HUES6 (cell line): ENCODE measurements at regions not wholly inside any gene's neighbourhood (a gene's known extent, or its start where the extent isn't known, plus 50 kb on each side); places are given as distances from the start of the nearest gene placed in this dataset.

Experiments used
- H3K27ac ChIP-seq: 2 replicates; pipeline ENCODE4 v1.7.0; 2013; ENCODE audit warnings: low read depth, mild to moderate bottlenecking, low read length, inconsistent platforms
- H3K27me3 ChIP-seq: 2 replicates; pipeline ENCODE4 v1.6.1; 2013; ENCODE audit warnings: low read length; ENCODE audit not compliant: control insufficient read depth, insufficient read depth
- H3K36me3 ChIP-seq: 2 replicates; pipeline ENCODE4 v1.6.1; 2013; ENCODE audit warnings: low read length; ENCODE audit not compliant: control insufficient read depth, insufficient read depth
- H3K4me1 ChIP-seq: 2 replicates; pipeline ENCODE4 v1.6.1; 2013; ENCODE audit warnings: low read length; ENCODE audit not compliant: control insufficient read depth, insufficient read depth
- H3K4me3 ChIP-seq: 2 replicates; pipeline ENCODE4 v1.5.1; 2013; ENCODE audit warnings: low read depth, low read length
- H3K9ac ChIP-seq: one replicate; pipeline ENCODE4 v1.6.1; 2013; ENCODE audit warnings: mild to moderate bottlenecking, low read length
- H3K9me3 ChIP-seq: 2 replicates; pipeline ENCODE4 v1.6.1; 2013; ENCODE audit warnings: low read depth, low read length; ENCODE audit not compliant: control insufficient read depth, insufficient read depth

DNA sequence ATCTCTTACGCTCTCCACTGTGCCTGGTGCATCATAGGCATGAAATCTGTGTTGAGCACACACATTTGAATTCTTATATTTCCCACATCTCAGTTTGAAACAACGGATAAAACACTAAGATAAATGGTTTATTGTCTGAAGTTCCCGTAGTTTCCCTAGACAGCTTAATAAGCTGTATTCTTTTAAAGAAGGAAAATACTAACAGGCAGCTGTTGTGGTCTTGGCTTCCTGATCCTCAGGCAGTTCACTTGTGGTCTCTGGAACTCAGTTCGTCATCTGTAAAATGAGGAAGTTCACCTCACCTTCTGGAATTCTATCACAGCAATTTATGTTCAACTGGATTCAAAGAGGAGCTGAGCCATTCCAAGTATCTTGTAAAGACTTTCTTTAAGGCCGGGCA is 1805.6 kb upstream of the TENM3 start:
- Histone ChIP-seq H3K36me3 (no peaks in the 10 kb centered on the region), H3K27me3 (no peaks in the 10 kb centered on the region), H3K9ac (no peak overlapping the region), H3K4me1 (no peaks in the 10 kb centered on the region), H3K4me3 (no peak overlapping the region), H3K9me3 (no peaks in the 10 kb centered on the region), H3K27ac (no peak overlapping the region)

DNA sequence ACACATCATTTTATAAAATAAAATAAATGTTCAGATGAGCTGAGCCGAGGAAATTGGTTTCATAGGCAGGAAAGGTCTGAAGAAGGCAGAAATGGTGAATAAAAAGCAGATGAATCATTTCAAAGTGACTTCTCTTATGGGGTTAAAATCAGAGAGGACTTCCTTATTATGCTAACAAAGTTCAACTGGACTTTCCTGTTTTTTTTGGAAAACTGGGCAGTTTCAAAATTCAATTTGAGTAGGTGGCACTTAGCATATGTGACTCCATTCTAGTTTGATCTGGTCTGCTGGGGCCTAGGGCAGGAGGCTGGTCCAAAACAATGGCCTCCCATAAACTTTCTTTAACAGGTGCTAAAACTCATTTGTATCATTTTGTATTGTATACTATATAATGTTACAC is 1794.9 kb upstream of the TENM3 start:
- H3K27me3 ChIP-seq = no peaks in the 10 kb centered on the region
- H3K4me1 ChIP-seq = no peaks in the 10 kb centered on the region
- no peaks in the 10 kb centered on the region for H3K9me3 ChIP-seq
- H3K4me3 ChIP-seq = no peak overlapping the region
- H3K36me3 ChIP-seq = no peaks in the 10 kb centered on the region
- H3K27ac ChIP-seq = no peak overlapping the region
- no peak overlapping the region for H3K9ac ChIP-seq

DNA sequence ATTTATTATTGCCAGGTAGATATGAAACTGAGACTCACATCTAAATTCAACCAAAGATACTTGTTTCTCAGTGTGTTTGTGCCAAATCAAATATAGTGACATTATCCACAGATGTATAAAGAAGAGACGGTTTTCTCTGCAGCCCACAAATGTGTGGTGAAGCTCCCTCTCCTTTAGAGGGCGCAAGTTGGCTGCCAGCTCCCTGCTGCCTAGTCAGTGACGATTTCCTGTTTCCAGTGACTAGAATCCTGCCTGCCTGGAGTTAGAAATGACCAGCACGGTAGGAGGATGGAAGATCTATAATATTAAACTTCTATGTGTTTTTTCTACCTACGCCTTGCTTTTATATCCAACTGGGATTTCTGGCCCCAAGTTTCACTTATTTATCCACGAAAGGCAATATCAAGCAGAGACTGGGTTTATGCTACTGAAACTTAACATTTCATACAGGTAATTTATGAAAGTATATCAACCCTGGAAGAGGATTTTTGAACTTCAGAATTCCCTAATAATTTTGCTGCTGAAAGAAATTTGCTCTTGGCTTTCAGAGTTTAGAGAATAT is 1793.7 kb upstream of the TENM3 start:
- Histone ChIP-seq H3K4me1 (no peaks in the 10 kb centered on the region), H3K9me3 (no peaks in the 10 kb centered on the region), H3K36me3 (no peaks in the 10 kb centered on the region), H3K4me3 (no peak overlapping the region), H3K9ac (no peak overlapping the region), H3K27me3 (no peaks in the 10 kb centered on the region), H3K27ac (no peak overlapping the region)

DNA sequence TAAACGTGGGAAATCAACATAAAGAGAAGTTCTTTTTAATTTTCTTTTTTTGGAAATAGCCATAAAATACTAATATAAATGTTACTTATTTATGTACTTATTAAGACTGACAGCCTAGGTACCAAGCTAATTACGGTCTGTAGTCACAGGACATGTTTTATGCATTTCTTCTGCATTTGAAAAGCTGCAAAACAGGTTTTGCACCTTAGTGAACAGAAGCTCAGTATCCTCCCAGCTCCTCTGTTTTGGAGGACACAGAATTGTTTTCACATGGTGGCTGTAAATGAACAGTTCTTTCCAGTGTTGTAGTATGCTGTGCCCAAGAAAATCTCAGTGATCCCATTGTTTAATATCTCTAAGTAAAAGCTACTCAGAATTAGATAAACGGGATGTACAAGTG is 1788.0 kb upstream of the TENM3 start:
- Histone ChIP-seq H3K27ac (no peak overlapping the region), H3K4me1 (peaks cover 12% of the 10 kb centered on the region; the same call in 1 of the 2 replicates), H3K27me3 (no peaks in the 10 kb centered on the region), H3K4me3 (peak overlapping the region; percentile 12; the same call in 1 of the 2 replicates), H3K9ac (no peak overlapping the region), H3K9me3 (no peaks in the 10 kb centered on the region), H3K36me3 (no peaks in the 10 kb centered on the region)

DNA sequence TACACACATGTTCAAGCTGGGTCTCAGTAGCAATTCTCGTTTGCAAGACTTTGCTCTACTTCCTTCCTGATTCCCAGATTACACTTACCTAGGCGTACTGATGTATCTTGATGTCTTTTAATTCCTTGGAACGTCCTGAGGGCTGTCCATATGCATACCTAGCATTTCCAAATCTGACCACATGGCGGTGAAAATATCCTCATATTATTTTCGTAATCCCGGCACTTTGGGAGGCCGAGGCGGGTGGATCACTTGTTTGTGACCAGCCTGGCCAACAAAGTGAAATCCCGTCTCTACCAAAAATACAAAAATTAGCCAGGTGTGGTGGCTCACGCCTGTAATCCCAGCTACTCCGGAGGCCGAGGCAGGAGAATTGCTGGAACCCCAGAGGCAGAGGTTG is 1786.3 kb upstream of the TENM3 start:
- no peaks in the 10 kb centered on the region for H3K9me3 ChIP-seq
- peaks cover 12% of the 10 kb centered on the region; the same call in 1 of the 2 replicates for H3K4me1 ChIP-seq
- H3K4me3 ChIP-seq = no peak overlapping the region
- no peaks in the 10 kb centered on the region for H3K36me3 ChIP-seq
- no peak overlapping the region for H3K27ac ChIP-seq
- H3K27me3 ChIP-seq = no peaks in the 10 kb centered on the region
- H3K9ac ChIP-seq = no peak overlapping the region

DNA sequence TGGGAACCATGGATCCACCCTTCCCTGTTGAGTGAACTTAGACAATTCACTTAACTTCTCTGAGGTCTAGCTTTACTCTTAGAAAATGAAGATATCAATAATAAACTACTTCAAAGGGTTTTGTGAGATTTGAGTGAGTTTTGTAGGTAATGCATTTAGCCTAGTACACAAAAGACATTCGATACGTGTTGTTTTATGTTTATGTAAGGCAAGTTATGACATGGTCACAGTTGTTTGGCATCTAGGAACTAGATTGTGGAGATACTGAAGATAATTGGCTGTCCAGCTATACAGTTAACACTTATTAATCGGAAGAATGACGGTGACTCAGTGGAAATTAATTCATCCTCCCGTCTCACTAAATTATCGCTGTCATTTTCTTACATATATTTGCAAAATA is 1781.1 kb upstream of the TENM3 start:
- Histone ChIP-seq H3K27me3 (no peaks in the 10 kb centered on the region), H3K27ac (no peak overlapping the region), H3K36me3 (no peaks in the 10 kb centered on the region), H3K4me1 (no peaks in the 10 kb centered on the region), H3K9me3 (no peaks in the 10 kb centered on the region), H3K9ac (no peak overlapping the region), H3K4me3 (no peak overlapping the region)

DNA sequence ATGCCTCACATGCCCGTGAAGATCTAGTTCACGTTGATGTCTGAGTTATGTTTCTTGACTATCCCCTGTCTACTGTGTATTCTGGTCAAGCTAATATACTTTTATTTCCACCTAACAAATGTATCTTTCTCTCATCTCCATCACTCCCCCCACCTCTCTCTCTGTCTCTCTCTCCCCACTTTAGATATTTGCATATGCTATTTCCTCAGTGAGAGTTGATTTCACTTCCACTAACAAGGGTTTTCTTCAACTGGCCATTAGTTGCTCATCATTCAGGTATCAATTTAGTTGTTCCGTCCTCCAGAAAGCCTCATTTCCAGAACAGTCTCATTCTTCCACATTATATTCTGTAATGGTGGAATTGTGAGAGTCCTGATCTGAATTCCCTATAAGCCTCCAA is 1777.8 kb upstream of the TENM3 start:
- no peaks in the 10 kb centered on the region for H3K36me3 ChIP-seq
- H3K27me3 ChIP-seq = no peaks in the 10 kb centered on the region
- H3K4me3 ChIP-seq = no peak overlapping the region
- no peaks in the 10 kb centered on the region for H3K9me3 ChIP-seq
- H3K9ac ChIP-seq = no peak overlapping the region
- peaks cover 4% of the 10 kb centered on the region; the same call in 1 of the 2 replicates for H3K4me1 ChIP-seq
- no peak overlapping the region for H3K27ac ChIP-seq

DNA sequence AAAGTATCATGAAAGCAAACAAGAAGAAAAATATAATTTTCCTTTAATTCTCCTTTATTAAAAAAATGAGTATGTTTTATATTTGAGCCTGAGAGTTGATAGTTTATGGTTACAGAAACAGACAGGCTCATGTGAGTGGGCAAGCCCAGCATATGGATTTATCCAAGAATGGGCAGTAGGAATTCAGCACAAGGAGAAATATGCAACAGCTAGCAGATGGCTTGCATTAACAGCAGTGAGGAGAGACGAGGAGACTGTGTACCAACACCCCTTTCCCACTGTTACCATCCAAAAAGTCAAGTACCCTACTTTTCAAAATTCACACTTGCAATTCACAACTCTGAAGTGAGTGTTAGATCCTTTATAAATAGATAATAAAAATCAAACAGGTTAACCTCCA is 1760.2 kb upstream of the TENM3 start:
- Histone ChIP-seq H3K9ac (no peak overlapping the region), H3K27me3 (no peaks in the 10 kb centered on the region), H3K9me3 (no peaks in the 10 kb centered on the region), H3K36me3 (no peaks in the 10 kb centered on the region), H3K27ac (no peak overlapping the region), H3K4me3 (no peak overlapping the region), H3K4me1 (no peaks in the 10 kb centered on the region; the same call in 1 of the 2 replicates)

DNA sequence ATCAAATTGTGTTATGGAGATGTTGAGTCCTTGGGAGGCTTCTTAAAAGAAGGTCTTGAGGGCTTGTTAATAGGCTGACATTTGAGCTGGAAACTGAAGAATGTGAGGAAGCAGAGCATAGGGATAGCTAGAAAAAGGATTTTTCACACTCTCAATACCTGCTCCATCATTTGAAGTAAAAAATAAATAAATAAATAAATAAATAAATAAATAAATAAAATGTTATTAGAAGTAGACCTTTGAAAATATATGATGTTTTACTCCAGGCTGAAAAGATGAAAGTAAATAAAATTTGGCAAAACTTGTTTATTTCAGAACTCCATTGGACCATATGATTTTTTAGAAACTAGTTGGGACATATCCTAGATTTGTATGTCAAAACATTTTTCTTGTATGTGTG is 1757.8 kb upstream of the TENM3 start:
- Histone ChIP-seq H3K36me3 (no peaks in the 10 kb centered on the region), H3K27me3 (no peaks in the 10 kb centered on the region), H3K4me1 (peaks cover 14% of the 10 kb centered on the region), H3K4me3 (no peak overlapping the region), H3K9me3 (no peaks in the 10 kb centered on the region), H3K27ac (no peak overlapping the region), H3K9ac (no peak overlapping the region)

DNA sequence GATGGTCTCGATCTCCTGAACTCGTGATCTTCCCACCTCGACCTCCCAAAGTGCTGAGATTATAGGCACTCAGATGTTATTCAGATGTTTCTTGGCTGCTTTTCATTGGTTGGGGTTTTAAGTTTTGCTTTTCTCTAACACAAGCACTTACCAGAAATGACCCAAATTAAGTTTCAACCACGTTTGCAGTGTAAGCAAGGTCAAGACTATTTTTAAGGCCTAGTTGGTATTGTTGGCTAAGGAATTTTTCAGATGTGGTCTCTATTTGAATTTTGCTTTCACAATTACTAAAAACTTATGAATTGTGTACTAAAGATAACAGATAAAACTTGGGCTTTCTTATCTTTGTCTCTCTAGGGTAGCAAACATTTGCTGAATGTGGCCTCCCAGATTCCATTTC is 1756.9 kb upstream of the TENM3 start:
- H3K4me1 ChIP-seq = peaks cover 16% of the 10 kb centered on the region
- H3K27ac ChIP-seq = no peak overlapping the region
- H3K9ac ChIP-seq = no peak overlapping the region
- no peak overlapping the region for H3K4me3 ChIP-seq
- no peaks in the 10 kb centered on the region for H3K36me3 ChIP-seq
- no peaks in the 10 kb centered on the region for H3K27me3 ChIP-seq
- no peaks in the 10 kb centered on the region for H3K9me3 ChIP-seq

DNA sequence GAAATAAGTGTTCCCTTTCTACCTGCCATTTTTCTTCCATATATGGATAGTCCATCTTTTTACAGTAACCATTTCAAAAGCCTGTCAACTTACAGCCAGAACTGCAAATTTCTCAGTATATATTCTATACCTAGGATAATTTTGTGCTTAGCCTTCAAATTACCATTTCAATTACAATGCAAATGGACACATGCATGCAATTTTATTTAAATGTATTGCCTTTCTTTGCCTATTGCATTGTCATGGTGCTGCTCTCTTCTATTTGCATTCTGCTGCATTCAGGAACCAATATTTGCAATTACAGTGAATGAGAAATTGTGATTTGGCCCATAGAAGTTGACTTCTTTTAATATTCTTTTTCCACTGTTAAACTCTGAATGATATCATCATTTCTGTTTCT is 1753.4 kb upstream of the TENM3 start:
- H3K4me3 ChIP-seq = no peak overlapping the region
- H3K27me3 ChIP-seq = no peaks in the 10 kb centered on the region
- H3K4me1 ChIP-seq = peaks cover 16% of the 10 kb centered on the region
- no peaks in the 10 kb centered on the region for H3K9me3 ChIP-seq
- H3K36me3 ChIP-seq = no peaks in the 10 kb centered on the region
- H3K9ac ChIP-seq = no peak overlapping the region
- no peak overlapping the region for H3K27ac ChIP-seq

DNA sequence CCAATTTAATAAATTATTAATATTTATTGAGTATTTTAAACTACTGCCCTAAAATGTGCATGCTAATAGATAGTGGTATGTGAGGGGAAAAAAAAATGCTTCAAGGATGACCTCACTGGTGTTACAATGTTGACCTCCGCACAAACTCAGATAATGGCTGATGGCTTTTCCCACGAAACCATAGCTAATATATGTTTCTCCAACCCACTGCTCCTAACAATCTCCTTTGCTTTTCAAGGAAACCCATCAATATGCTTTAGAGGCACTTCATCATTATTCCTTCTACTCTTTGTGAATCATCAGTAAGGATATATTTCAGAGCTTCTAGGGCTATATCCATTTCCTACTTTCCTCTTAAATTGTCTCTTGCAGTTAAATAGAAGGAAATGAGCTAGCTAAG is 1752.0 kb upstream of the TENM3 start:
- Histone ChIP-seq H3K4me3 (no peak overlapping the region), H3K27me3 (no peaks in the 10 kb centered on the region), H3K27ac (no peak overlapping the region), H3K4me1 (peaks cover 16% of the 10 kb centered on the region), H3K36me3 (no peaks in the 10 kb centered on the region), H3K9me3 (no peaks in the 10 kb centered on the region), H3K9ac (no peak overlapping the region)
